Smooth muscle cell of the brain vasculature (primary cell): ENCODE measurements at regions not wholly inside any gene's neighbourhood (a gene's known extent, or its start where the extent isn't known, plus 50 kb on each side); places are given as distances from the start of the nearest gene placed in this dataset.

Experiments used
- DNase-seq: peaks from one replicate; pipeline ENCODE4 v3.0.0-alpha.2; 2012; ENCODE audit warnings: low read depth, low spot score

DNA sequence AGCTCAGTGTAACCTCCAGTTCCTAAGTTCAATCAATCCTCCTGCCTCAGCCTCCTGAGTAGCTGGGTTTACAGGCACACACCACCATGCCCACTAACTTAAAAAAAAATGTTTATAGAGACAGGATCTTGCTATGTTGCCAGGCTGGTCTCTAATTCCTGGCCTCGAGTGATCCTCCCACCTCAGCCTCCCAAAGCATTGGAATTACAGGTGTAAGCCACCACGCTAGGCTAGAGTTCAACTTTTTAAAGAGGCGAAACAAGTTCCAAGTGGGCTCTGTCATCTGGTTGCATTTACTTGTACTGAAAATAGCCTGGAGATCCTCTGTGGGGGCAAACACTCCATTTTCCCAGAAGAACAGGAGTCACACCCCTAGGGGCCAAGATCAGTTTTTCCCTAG, 100.7 kb upstream of the RIPOR2 start:
- DNase-seq: no peak

DNA sequence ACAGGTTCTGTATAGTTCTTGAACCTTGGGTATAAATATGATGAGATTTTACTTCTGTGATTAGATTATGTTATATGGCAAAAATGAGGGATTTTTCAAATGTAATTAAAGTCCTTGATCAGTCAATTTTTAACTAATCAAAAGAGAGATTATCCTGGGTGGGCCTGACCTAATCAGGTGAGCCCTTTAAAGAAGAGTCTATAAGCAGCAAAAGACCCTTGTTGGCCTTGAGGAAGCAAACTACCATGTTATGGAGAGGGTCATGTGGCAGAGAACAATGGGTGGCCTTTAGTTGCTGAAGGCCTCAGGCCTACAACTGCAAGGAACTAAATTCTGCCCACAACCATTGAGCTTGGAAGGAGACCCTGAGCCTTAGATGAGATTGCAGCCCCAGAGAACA, 102.5 kb upstream of the RIPOR2 start:
- no peak for DNase-seq

DNA sequence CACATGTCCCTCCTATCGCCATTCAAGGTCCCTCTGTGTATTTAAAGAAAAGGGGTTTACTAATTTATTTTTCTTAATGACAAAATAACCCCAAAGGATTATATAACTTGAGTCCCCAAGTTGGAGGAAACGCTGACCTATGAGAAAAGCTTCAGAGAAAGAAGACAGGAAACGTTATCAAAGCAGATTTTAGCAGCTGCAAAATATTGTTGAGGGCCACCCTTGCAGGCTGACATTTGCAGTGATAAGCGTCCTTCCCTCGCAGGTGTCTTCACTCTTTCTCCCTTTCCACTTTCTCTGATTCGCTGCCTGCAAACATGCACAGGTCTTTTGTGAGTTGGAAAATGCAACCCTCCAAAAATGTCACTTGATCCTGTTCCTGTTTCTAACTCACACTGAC, 103.2 kb upstream of the RIPOR2 start:
- DNase-seq: no peak

DNA sequence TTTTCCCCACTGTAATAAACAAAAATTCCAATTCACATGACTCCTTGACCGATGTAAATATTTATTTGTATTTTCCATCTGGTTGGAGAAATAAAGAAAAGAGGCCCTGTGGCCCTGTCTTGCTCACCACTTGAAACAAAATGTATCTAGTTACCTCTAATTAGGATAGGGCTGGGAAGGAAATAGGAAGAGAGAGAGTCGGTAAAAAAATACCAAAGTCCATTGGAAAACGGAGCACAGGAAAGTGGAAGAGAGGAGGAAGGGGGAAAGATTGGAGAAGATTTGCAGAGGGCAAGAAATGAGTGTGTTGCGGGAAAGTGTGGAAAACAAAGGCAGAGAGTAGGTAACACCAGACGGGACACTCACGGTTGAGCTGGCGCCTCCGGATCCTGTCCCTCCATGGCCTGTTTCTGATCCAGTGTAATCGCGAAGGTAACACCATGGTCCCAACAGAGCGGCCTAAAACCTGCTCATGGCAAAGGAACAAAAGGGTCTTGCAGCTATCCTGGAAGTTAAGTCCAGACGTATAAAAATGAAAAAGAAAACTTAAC, 105.8 kb upstream of the RIPOR2 start:
- no peak for DNase-seq

DNA sequence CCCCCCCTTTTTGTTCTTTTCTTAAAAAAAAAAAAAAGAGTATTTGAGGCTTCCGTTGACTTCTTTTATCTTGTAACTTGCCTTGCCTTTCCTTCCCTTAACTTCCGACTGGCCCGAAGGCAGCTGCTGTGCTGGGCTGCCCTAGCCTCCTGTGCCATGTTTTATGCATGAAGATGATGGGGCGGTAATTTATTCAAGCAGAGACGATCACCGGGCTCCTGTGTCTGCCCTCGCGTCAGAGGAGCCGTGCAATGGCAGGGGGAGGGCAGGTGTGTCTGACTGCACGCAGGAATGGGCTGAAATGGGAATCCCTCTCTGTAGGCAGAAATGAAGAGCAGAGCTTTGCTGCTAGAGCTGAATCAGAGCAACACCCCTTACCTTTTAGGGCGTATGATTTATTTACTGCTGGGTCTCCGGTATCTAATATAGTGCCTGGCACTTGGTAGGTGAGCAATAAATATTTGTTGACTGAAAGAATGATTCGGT, 106.3 kb upstream of the RIPOR2 start:
- DNase-seq: no peak

GRCh38 chr6:25042536-25042935, 106.8 kb upstream of the RIPOR2 start:
- no peak for DNase-seq

DNA sequence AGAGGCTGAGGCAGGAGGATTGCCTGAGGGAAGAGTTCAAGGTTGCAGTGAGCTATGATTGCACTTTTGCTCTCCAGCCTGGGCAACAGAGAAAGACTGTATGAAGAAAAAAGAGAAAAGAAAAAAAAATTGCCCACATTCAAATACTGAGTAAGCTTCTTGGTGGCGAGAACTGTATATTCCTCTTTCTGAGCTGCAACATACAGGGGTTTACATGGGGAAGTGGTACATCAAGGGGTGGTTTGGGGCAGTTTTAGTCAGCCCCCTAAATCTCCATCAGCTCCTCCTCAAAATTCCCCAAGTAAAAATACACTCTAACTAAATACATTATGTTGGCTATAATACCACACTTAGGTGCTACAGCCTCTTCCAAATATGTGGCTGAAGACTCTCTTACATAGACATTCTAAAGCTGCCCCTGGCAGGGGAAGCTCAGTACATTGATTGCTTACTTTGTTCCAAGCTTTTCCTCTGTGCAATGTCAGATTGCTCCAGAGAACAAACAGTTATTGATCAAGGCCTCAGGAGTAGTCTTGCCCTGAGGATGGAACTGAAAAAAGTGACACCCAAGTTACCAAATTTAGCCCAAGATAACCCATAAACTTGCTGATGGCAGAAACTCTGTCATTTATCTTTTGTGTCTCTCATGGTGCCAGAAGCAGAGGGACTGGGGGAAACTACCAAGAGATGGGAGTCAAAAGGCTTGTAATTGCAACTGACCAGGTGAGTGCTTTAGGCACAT, 107.4 kb upstream of the RIPOR2 start:
- no peak for DNase-seq

- no peak for DNase-seq
Observed at GRCh38 chr6:25043892-25044291, 108.1 kb upstream of the RIPOR2 start.

GRCh38 chr6:25046942-25047341, 111.2 kb upstream of the RIPOR2 start:
- DNase-seq: no peak

GRCh38 chr6:25050356-25050755, 114.6 kb upstream of the RIPOR2 start:
- no peak for DNase-seq

DNA sequence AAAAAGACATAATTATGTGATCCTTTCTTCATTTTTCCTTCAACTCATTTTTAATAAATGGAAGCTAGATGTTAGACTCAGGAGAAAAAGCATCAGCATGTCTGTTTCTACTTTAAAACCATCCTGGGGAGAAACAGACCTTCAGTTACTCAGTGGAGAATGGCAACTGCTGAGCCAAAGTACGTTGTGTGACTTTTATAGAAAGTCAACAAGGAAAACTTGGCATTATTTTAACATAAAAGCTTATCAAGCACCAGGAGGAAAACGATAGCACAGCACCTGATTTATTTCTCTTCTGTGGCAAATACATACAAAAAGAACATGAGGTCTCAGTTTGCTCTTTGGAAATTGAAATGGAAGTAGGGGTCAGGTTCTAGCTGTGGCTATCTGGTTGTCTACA, 115.3 kb upstream of the RIPOR2 start:
- no peak for DNase-seq

GRCh38 chr6:25052181-25052580, 116.4 kb upstream of the RIPOR2 start:
- DNase-seq: no peak

DNA sequence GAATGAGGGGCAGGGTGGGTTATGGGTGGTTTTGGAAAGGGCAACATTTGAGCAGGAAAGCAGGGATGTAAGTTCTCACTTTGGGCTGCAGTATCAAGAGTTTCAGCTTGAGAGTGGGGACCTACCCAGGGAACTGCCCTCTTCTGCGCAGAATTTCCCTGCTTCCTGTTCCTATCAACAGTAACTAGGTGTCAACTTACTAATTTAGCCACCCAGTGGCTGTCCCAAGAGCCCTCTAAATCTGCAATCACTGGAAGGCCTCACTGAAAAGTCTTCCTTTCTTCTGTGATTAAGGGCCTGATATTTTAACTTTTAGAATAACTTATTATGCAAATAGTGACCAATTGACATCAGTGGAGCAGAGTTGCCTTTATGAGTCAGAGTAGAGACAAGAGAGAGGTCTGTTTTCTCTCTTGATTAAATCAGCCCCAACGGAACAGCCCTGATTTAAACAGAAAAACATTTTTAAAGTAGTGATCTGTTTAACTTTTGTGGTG, 118.2 kb upstream of the RIPOR2 start:
- DNase-seq: no peak

GRCh38 chr6:25054469-25054868, 118.7 kb upstream of the RIPOR2 start:
- DNase-seq: no peak

GRCh38 chr6:25056130-25056529, 120.4 kb upstream of the RIPOR2 start:
- DNase-seq: no peak

- DNase-seq: no peak
Observed at GRCh38 chr6:25057111-25057905, 121.5 kb upstream of the RIPOR2 start.

DNA sequence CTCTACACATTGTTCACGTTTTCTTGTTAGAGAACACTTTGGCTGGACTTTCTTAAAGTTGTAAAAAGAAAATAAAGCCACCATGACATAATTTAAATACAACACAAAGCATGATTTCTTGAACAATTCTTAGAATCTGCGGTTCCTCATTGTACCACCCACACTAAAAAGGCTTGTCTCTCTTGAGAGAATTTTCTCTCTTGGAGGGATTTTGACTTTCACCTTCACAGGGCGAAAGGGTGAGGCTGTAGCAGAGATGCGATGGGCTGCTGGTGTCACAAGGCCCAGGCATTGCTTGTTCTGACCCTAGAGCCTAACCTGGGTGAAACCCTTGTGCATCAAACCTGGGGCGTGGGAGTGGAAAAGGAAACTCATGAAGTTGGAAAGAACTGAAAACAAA, 122.7 kb upstream of the RIPOR2 start:
- no peak for DNase-seq

DNA sequence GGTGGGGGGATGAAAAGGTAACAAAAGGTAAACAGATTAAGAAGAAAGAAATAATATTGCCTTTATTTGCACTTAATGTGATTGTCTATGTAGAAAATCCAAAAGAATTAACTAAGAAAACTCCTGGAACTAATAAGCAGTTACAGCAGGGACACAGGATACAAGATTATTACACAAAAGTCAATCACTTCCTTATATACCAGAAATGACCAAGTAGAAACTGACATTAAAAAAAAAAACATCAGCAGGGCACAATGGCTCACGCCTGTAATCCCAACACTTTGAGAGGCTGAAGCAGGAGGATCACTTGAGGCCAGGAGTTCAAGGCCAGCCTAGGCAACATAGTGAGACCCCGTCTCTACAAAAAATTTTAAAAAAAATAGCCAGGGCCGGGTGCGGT, 123.2 kb upstream of the RIPOR2 start:
- no peak for DNase-seq

- no peak for DNase-seq
Observed at GRCh38 chr6:25060522-25060921, 124.8 kb upstream of the RIPOR2 start.

GRCh38 chr6:25061289-25061936, 125.7 kb upstream of the RIPOR2 start:
- DNase-seq: peak; percentile 69

DNA sequence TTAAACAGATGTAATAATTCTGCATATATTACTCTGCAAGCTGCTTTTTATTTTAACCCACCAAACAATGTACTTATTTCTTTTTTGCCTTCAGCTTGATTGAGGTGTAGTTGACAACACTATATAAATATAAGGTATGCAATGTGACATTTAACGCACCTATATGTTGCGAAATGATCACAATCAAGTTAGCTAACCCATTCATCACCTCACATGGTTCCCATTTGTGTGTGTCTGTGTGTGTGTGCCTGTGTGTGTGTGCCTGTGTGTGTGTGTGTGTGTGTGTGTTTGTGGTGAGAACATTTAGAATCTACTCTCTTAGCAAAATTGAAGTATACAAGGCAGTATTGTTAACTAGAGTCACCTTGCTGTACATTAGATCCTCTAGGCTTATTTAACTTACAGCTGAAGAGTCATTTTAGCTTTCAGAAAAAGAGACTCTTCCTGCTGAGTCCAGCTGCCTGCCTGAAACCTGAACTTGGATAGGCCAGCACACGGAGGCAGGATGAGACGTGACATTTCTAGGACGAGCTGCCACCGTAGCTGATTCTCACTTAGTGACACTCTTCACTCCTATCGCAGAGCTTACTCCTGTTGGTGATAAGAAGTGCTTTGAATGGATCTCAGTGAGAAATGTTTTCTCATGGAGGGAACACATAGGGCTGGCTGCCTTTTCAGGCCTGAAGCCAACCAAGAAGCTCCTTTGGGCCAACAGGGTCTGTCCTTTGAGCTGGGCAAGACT, 126.5 kb upstream of the RIPOR2 start:
- no peak for DNase-seq
